WTC11 (cell line): ENCODE measurements at regions not wholly inside any gene's neighbourhood (a gene's known extent, or its start where the extent isn't known, plus 50 kb on each side); places are given as distances from the start of the nearest gene placed in this dataset.
"Not testable (repeated sequence)": the region's sequence is repeated elsewhere in the genome, so short reads cannot be mapped to it uniquely, and the experiment has no call there.

Experiments used
- ATAC-seq: fragments of 200-7000 bp; cut with Tn5 transposase; 2 replicates; pipeline ENCODE4 v1.10.0; 2021; ENCODE audit warnings: mild to moderate bottlenecking, moderate library complexity
- CTCF ChIA-PET: fragments of 300-600 bp; sonication (Branson Sonifier 250); formaldehyde crosslinking; loops from one replicate; lab custom pipeline; 2021; ENCODE audit warnings: antibody characterized with exemption; lab: Charles Lee
- POLR2A ChIA-PET: fragments of 350-600 bp; sonication (Branson Sonifier 250); formaldehyde crosslinking; loops from one replicate; lab custom pipeline; 2021; ENCODE audit warnings: antibody characterized with exemption; lab: Charles Lee
- DNase-seq: peaks from one replicate; pipeline ENCODE4 v3.0.0; 2021; ENCODE audit warnings: low spot score
- H3K27ac Mint-ChIP-seq: 2 replicates; pipeline ENCODE4 v1.8.0; 2021; ENCODE audit warnings: mixed read lengths
- H3K27me3 Mint-ChIP-seq: 2 replicates; pipeline ENCODE4 v1.8.0; 2021; ENCODE audit warnings: low read depth, mild to moderate bottlenecking, moderate library complexity, mixed read lengths
- H3K36me3 Mint-ChIP-seq: 2 replicates; pipeline ENCODE4 v1.8.0; 2021; ENCODE audit warnings: mixed read lengths
- H3K4me1 Mint-ChIP-seq: 2 replicates; pipeline ENCODE4 v1.8.0; 2022; ENCODE audit warnings: mixed read lengths
- H3K4me3 Mint-ChIP-seq: 2 replicates; pipeline ENCODE4 v1.8.0; 2021; ENCODE audit warnings: mild to moderate bottlenecking, moderate library complexity, mixed read lengths
- H3K9me3 Mint-ChIP-seq: 2 replicates; pipeline ENCODE4 v1.8.0; 2021; ENCODE audit warnings: mixed read lengths
- EMX1 ChIP-seq: fragments of 250-450 bp; sonication (Bioruptor Pico); IDR thresholded peaks from 2 replicates; pipeline ENCODE4 v1.8.0; 2021; ENCODE audit warnings: mild to moderate bottlenecking
- FOXK1 ChIP-seq: sonication (generic); formaldehyde crosslinking; IDR thresholded peaks from 2 replicates; pipeline ENCODE4 v1.8.0; 2022; ENCODE audit warnings: mild to moderate bottlenecking, moderate library complexity, missing genetic modification reagents
- NFYB ChIP-seq: sonication (generic); formaldehyde crosslinking; conservative IDR thresholded peaks from 2 replicates; pipeline ENCODE4 v1.8.0; 2022; ENCODE audit warnings: low read depth, missing genetic modification reagents
- TCF7 ChIP-seq: sonication (generic); formaldehyde crosslinking; IDR thresholded peaks from 2 replicates; pipeline ENCODE4 v1.8.0; 2022; ENCODE audit warnings: mild to moderate bottlenecking, low read depth, missing genetic modification reagents, moderate library complexity
- TEAD1 ChIP-seq: sonication (generic); formaldehyde crosslinking; IDR thresholded peaks from 2 replicates; pipeline ENCODE4 v1.8.0; 2022; ENCODE audit warnings: mild to moderate bottlenecking, missing genetic modification reagents
- ZNF138 ChIP-seq: sonication (generic); formaldehyde crosslinking; conservative IDR thresholded peaks from 2 replicates; pipeline ENCODE4 v1.8.1; 2022; ENCODE audit warnings: mild to moderate bottlenecking, moderate library complexity, missing genetic modification reagents
- ZNF219 ChIP-seq: sonication (generic); formaldehyde crosslinking; IDR thresholded peaks from 2 replicates; pipeline ENCODE4 v1.8.0; 2023; ENCODE audit warnings: missing genetic modification reagents, mild to moderate bottlenecking, borderline replicate concordance
- ZNF232 ChIP-seq: sonication (generic); formaldehyde crosslinking; IDR thresholded peaks from 2 replicates; pipeline ENCODE4 v1.8.0; 2022; ENCODE audit warnings: mild to moderate bottlenecking, missing genetic modification reagents
- ZNF423 ChIP-seq: fragments of 250-450 bp; sonication (Bioruptor Pico); IDR thresholded peaks from 2 replicates; pipeline ENCODE4 v2.1.2; 2022; ENCODE audit warnings: mild to moderate bottlenecking, moderate library complexity
- ZNF671 ChIP-seq: fragments of 250-450 bp; sonication (Bioruptor Pico); IDR thresholded peaks from 2 replicates; pipeline ENCODE4 v1.8.0; 2021; ENCODE audit warnings: mild to moderate bottlenecking
- TF ChIP-seq, protein P1 (sequence below): sonication (generic); formaldehyde crosslinking; IDR thresholded peaks from 2 replicates; pipeline ENCODE4 v1.8.1; 2022; ENCODE audit warnings: mild to moderate bottlenecking, missing genetic modification reagents, moderate library complexity, borderline replicate concordance
- TF ChIP-seq, protein P2 (sequence below): sonication (generic); formaldehyde crosslinking; IDR thresholded peaks from 2 replicates; pipeline ENCODE4 v1.8.1; 2023; ENCODE audit warnings: mild to moderate bottlenecking, missing genetic modification reagents
- TF ChIP-seq, protein P3 (sequence below): sonication (generic); formaldehyde crosslinking; IDR thresholded peaks from 2 replicates; pipeline ENCODE4 v1.8.1; 2023; ENCODE audit warnings: mild to moderate bottlenecking, missing genetic modification reagents, moderate library complexity
- TF ChIP-seq, protein P4 (sequence below): fragments of 200-600 bp; IDR thresholded peaks from 2 replicates; pipeline ENCODE4 v1.8.0; 2022; ENCODE audit warnings: antibody characterized with exemption
- TF ChIP-seq, protein P5 (sequence below): sonication (generic); formaldehyde crosslinking; IDR thresholded peaks from 2 replicates; pipeline ENCODE4 v1.8.1; 2023; ENCODE audit warnings: mild to moderate bottlenecking, missing genetic modification reagents
- TF ChIP-seq, protein P6 (sequence below): sonication (generic); formaldehyde crosslinking; IDR thresholded peaks from 2 replicates; pipeline ENCODE4 v1.8.0; 2022; ENCODE audit warnings: missing genetic modification reagents
- TF ChIP-seq, protein P7 (sequence below): fragments of 250-450 bp; sonication (Bioruptor Pico); IDR thresholded peaks from 2 replicates; pipeline ENCODE4 v1.9.0; 2021; ENCODE audit warnings: moderate library complexity, mild to moderate bottlenecking, inconsistent platforms, borderline replicate concordance
- TF ChIP-seq, protein P8 (sequence below): fragments of 250-450 bp; sonication (Bioruptor Pico); IDR thresholded peaks from 2 replicates; pipeline ENCODE4 v1.9.0; 2021; ENCODE audit warnings: mild to moderate bottlenecking
- TF ChIP-seq, protein P9 (sequence below): fragments of 250-450 bp; sonication (Bioruptor Pico); IDR thresholded peaks from 2 replicates; pipeline ENCODE4 v2.1.2; 2022; ENCODE audit warnings: mild to moderate bottlenecking, moderate library complexity

DNA sequence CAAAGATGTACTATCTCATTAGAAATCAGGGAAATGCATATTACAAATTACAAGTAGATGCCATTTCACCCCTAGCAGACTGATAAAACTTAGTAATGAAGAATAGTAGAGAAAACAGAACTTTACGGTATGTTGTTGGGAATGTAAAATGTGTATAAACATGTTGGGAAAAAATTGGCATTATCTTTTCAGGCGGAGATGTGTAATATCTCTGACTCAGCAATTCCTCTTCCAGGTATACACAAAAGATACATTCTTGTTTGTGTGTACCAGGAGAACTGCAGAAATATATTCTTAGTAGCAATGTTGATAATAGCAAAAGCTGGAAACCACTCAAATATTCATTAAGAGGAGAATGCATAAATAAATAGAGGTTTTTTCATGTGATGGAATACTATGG lies 204.5 kb downstream of the LPIN1 start:
- DNase-seq (no peak), ATAC-seq (no peak)
- peaks cover 7% of the 10 kb centered on the region for H3K9me3 Mint-ChIP-seq
- no peak overlapping the region for H3K4me3 Mint-ChIP-seq
- ChIA-PET POLR2A (no interaction called here), CTCF (no interaction called here)
- H3K27me3 Mint-ChIP-seq = no peaks in the 10 kb centered on the region; the same call in 1 of the 2 replicates
- H3K27ac Mint-ChIP-seq = no peak overlapping the region
- no peaks in the 10 kb centered on the region for H3K36me3 Mint-ChIP-seq
- peaks cover 9% of the 10 kb centered on the region for H3K4me1 Mint-ChIP-seq
- TF ChIP-seq ZNF138 = no peak
- TF ChIP-seq TEAD1 (CRISPR knock-in tag) = no peak
- TF ChIP-seq ZNF671 = no peak
- TF ChIP-seq TCF7 (CRISPR knock-in tag) = no peak
- no peak for TF ChIP-seq FOXK1
- TF ChIP-seq ZNF232 (CRISPR knock-in tag) = no peak
- TF ChIP-seq, protein P1, sequence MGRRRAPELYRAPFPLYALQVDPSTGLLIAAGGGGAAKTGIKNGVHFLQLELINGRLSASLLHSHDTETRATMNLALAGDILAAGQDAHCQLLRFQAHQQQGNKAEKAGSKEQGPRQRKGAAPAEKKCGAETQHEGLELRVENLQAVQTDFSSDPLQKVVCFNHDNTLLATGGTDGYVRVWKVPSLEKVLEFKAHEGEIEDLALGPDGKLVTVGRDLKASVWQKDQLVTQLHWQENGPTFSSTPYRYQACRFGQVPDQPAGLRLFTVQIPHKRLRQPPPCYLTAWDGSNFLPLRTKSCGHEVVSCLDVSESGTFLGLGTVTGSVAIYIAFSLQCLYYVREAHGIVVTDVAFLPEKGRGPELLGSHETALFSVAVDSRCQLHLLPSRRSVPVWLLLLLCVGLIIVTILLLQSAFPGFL = no peak
- TF ChIP-seq, all 79 proteins: peak for 0

DNA sequence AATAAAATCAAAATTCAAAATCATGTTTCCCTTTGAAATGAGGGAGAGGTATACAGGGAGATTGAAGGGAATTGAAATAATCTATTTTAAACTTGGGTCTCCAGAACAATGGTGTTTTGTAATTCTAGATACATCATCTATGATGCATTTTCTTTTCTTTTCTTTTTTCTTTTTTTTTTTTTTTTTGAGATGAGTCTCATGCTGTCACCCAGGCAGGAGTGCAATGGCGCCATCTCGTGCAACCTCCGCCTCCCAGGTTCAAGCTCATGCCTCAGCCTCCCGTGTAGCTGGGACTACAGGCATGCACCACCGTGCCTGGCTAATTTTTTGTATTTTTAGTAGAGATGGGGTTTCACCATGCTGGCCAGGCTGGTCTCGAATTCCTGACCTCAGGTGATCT lies 205.1 kb downstream of the LPIN1 start:
- H3K4me3 Mint-ChIP-seq, H3K27ac Mint-ChIP-seq, H3K9me3 Mint-ChIP-seq, H3K36me3 Mint-ChIP-seq, H3K4me1 Mint-ChIP-seq, H3K27me3 Mint-ChIP-seq: not testable (repeated sequence)
- ATAC-seq (peak; percentile 69; the same call in 1 of the 2 replicates), DNase-seq (peak; percentile 45)
- ChIA-PET POLR2A (interaction anchor here (0.7 kb wide), 1 partner anchor 814 kb away, joined by 6 read pairs; no protein-coding TSS in a partner anchor), CTCF (interaction anchor here (0.6 to 1.0 kb wide), 14 partner anchors 25 to 583 kb away, joined by 3 to 17 read pairs (median 4); no protein-coding TSS in a partner anchor)

DNA sequence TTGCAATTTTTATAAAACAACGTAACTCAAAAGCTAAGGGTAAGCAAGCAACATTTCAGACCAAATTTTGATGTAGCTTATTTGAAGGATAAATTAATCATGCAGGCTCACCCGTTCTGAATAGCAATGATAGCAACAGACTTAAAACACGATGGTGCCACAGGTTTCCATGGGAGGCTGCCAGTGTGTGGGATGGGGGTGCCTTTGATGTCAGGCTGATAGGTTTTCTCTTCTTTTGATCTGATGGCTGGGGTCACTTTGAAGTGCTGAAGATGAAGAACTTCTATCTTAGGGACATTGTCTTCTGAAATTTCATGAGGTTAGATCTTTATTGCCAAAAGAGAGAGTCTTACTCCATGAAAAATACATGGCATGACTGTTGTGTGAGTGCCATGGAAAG lies 206.8 kb downstream of the LPIN1 start:
- DNase-seq = no peak
- CTCF ChIA-PET = interaction anchor here (0.8 kb wide), 1 partner anchor 124 kb away, joined by 4 read pairs; no protein-coding TSS in a partner anchor
- Mint-ChIP-seq H3K4me3 (no peak overlapping the region), H3K27me3 (no peaks in the 10 kb centered on the region; the same call in 1 of the 2 replicates), H3K4me1 (peaks cover 9% of the 10 kb centered on the region), H3K36me3 (no peaks in the 10 kb centered on the region), H3K27ac (no peak overlapping the region), H3K9me3 (peaks cover 3% of the 10 kb centered on the region; the same call in 1 of the 2 replicates)
- POLR2A ChIA-PET = no interaction called here
- no peak for ATAC-seq
- TF ChIP-seq, protein P2, sequence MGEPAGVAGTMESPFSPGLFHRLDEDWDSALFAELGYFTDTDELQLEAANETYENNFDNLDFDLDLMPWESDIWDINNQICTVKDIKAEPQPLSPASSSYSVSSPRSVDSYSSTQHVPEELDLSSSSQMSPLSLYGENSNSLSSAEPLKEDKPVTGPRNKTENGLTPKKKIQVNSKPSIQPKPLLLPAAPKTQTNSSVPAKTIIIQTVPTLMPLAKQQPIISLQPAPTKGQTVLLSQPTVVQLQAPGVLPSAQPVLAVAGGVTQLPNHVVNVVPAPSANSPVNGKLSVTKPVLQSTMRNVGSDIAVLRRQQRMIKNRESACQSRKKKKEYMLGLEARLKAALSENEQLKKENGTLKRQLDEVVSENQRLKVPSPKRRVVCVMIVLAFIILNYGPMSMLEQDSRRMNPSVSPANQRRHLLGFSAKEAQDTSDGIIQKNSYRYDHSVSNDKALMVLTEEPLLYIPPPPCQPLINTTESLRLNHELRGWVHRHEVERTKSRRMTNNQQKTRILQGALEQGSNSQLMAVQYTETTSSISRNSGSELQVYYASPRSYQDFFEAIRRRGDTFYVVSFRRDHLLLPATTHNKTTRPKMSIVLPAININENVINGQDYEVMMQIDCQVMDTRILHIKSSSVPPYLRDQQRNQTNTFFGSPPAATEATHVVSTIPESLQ (CRISPR knock-in tag) = no peak
- no peak for TF ChIP-seq ZNF219
- TF ChIP-seq, protein P3, sequence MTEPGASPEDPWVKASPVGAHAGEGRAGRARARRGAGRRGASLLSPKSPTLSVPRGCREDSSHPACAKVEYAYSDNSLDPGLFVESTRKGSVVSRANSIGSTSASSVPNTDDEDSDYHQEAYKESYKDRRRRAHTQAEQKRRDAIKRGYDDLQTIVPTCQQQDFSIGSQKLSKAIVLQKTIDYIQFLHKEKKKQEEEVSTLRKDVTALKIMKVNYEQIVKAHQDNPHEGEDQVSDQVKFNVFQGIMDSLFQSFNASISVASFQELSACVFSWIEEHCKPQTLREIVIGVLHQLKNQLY (CRISPR knock-in tag) = no peak
- TF ChIP-seq, protein P4, sequence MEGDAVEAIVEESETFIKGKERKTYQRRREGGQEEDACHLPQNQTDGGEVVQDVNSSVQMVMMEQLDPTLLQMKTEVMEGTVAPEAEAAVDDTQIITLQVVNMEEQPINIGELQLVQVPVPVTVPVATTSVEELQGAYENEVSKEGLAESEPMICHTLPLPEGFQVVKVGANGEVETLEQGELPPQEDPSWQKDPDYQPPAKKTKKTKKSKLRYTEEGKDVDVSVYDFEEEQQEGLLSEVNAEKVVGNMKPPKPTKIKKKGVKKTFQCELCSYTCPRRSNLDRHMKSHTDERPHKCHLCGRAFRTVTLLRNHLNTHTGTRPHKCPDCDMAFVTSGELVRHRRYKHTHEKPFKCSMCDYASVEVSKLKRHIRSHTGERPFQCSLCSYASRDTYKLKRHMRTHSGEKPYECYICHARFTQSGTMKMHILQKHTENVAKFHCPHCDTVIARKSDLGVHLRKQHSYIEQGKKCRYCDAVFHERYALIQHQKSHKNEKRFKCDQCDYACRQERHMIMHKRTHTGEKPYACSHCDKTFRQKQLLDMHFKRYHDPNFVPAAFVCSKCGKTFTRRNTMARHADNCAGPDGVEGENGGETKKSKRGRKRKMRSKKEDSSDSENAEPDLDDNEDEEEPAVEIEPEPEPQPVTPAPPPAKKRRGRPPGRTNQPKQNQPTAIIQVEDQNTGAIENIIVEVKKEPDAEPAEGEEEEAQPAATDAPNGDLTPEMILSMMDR = no peak
- no peak for TF ChIP-seq ZNF423 (CRISPR knock-in tag)
- TF ChIP-seq, protein P5, sequence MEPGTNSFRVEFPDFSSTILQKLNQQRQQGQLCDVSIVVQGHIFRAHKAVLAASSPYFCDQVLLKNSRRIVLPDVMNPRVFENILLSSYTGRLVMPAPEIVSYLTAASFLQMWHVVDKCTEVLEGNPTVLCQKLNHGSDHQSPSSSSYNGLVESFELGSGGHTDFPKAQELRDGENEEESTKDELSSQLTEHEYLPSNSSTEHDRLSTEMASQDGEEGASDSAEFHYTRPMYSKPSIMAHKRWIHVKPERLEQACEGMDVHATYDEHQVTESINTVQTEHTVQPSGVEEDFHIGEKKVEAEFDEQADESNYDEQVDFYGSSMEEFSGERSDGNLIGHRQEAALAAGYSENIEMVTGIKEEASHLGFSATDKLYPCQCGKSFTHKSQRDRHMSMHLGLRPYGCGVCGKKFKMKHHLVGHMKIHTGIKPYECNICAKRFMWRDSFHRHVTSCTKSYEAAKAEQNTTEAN (CRISPR knock-in tag) = no peak
- no peak for TF ChIP-seq NFYB (CRISPR knock-in tag)
- TF ChIP-seq, protein P6, sequence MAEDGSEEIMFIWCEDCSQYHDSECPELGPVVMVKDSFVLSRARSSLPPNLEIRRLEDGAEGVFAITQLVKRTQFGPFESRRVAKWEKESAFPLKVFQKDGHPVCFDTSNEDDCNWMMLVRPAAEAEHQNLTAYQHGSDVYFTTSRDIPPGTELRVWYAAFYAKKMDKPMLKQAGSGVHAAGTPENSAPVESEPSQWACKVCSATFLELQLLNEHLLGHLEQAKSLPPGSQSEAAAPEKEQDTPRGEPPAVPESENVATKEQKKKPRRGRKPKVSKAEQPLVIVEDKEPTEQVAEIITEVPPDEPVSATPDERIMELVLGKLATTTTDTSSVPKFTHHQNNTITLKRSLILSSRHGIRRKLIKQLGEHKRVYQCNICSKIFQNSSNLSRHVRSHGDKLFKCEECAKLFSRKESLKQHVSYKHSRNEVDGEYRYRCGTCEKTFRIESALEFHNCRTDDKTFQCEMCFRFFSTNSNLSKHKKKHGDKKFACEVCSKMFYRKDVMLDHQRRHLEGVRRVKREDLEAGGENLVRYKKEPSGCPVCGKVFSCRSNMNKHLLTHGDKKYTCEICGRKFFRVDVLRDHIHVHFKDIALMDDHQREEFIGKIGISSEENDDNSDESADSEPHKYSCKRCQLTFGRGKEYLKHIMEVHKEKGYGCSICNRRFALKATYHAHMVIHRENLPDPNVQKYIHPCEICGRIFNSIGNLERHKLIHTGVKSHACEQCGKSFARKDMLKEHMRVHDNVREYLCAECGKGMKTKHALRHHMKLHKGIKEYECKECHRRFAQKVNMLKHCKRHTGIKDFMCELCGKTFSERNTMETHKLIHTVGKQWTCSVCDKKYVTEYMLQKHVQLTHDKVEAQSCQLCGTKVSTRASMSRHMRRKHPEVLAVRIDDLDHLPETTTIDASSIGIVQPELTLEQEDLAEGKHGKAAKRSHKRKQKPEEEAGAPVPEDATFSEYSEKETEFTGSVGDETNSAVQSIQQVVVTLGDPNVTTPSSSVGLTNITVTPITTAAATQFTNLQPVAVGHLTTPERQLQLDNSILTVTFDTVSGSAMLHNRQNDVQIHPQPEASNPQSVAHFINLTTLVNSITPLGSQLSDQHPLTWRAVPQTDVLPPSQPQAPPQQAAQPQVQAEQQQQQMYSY = no peak
- TF ChIP-seq EMX1 (CRISPR knock-in tag) = no peak
- TF ChIP-seq, protein P7, sequence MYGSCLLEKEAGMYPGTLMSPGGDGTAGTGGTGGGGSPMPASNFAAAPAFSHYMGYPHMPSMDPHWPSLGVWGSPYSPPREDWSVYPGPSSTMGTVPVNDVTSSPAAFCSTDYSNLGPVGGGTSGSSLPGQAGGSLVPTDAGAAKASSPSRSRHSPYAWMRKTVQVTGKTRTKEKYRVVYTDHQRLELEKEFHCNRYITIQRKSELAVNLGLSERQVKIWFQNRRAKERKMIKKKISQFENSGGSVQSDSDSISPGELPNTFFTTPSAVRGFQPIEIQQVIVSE (CRISPR knock-in tag) = no peak
- TF ChIP-seq, protein P8, sequence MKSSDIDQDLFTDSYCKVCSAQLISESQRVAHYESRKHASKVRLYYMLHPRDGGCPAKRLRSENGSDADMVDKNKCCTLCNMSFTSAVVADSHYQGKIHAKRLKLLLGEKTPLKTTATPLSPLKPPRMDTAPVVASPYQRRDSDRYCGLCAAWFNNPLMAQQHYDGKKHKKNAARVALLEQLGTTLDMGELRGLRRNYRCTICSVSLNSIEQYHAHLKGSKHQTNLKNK (CRISPR knock-in tag) = no peak
- TF ChIP-seq, protein P9, sequence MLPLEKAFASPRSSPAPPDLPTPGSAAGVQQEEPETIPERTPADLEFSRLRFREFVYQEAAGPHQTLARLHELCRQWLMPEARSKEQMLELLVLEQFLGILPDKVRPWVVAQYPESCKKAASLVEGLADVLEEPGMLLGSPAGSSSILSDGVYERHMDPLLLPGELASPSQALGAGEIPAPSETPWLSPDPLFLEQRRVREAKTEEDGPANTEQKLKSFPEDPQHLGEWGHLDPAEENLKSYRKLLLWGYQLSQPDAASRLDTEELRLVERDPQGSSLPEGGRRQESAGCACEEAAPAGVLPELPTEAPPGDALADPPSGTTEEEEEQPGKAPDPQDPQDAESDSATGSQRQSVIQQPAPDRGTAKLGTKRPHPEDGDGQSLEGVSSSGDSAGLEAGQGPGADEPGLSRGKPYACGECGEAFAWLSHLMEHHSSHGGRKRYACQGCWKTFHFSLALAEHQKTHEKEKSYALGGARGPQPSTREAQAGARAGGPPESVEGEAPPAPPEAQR (CRISPR knock-in tag) = no peak
